Stomach (tissue), 4 donors: ENCODE measurements at regions not wholly inside any gene's neighbourhood (a gene's known extent, or its start where the extent isn't known, plus 50 kb on each side); places are given as distances from the start of the nearest gene placed in this dataset.

Experiments
- EP300 ChIP-seq: sonication (generic); formaldehyde crosslinking; IDR thresholded peaks from one replicate; pipeline ENCODE4 v1.6.1; 2017; ENCODE audit warnings: antibody characterized with exemption
- POLR2A ChIP-seq, 4 donors: fragments of 450-650 bp; IDR thresholded peaks; one replicate each; pipeline ENCODE4 v1.6.1; 2016; ENCODE audit warnings: antibody characterized with exemption in 4 of 4, control low read depth in 2 of 4, mild to moderate bottlenecking in 1 of 4, moderate library complexity in 1 of 4

DNA sequence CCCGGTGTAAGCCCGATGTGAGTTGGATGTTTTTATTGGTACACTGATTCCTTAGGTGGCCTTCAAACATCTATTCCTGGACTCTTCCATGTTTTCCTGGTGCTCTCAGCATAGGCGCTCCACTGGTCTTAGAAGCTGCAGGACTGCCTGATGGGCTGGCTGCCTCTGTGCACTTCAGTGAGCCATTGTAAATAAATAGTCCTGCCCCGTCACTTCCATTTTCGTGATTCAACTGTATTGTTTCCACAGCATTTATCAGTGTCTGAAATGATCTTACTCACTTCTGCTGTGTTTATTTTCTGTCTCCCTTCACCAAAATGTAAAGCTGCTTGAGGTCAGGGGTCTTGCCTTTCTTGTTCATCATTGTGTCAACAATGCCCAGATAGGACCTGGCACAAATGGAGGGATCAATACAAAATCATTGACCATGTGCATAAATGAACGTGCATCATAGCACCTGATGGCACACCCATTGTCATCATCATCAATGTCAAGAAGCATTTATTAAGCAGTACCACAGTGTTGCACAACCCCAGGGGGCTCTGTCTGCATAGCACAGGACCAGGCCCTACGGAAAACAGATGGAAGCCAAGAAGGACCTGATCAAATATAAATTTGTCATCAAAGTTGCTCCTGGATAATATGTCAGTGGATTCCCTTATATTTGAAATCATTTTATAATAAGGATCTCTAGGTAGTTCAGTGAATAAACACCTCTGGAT, 66.6 kb upstream of the CPHXL start:
- TF ChIP-seq EP300 (no peak), POLR2A (IDR thresholded peaks at IDR 0.05) (no peak)
